Smooth muscle cell (in vitro differentiated cells): ENCODE measurements at regions not wholly inside any gene's neighbourhood (a gene's known extent, or its start where the extent isn't known, plus 50 kb on each side); places are given as distances from the start of the nearest gene placed in this dataset.

ENCODE experiments used
- DNase-seq: peaks from one replicate; lab custom pipeline; 2025; ENCODE audit not compliant: unreplicated experiment; lab: John Stamatoyannopoulos, UW
- H2AFZ ChIP-seq: fragments of 200-600 bp; sonication (generic); 2 replicates; pipeline ENCODE4 v1.6.0; 2016; ENCODE audit warnings: antibody characterized with exemption, low read depth, mild to moderate bottlenecking
- H3F3A ChIP-seq: fragments of 200-600 bp; sonication (generic); 2 replicates; pipeline ENCODE4 v1.6.0; 2017; ENCODE audit warnings: antibody characterized with exemption, low read depth
- H3K27ac ChIP-seq: fragments of 200-600 bp; sonication (generic); 2 replicates; pipeline ENCODE4 v1.5.1; 2016; ENCODE audit warnings: low read depth, mild to moderate bottlenecking
- H3K27me3 ChIP-seq: fragments of 200-600 bp; sonication (generic); 2 replicates; pipeline ENCODE4 v1.6.1; 2016; ENCODE audit warnings: low read depth, mild to moderate bottlenecking
- H3K36me3 ChIP-seq: fragments of 200-600 bp; sonication (generic); 2 replicates; pipeline ENCODE4 v1.5.1; 2016; ENCODE audit warnings: low read depth
- H3K4me1 ChIP-seq: fragments of 200-600 bp; sonication (generic); 2 replicates; pipeline ENCODE4 v1.5.1; 2016; ENCODE audit warnings: low read depth
- H3K4me2 ChIP-seq: fragments of 200-600 bp; sonication (generic); 2 replicates; pipeline ENCODE4 v1.6.0; 2016; ENCODE audit warnings: mild to moderate bottlenecking
- H3K4me3 ChIP-seq: fragments of 200-600 bp; sonication (generic); 2 replicates; pipeline ENCODE4 v1.5.1; 2016; ENCODE audit warnings: mild to moderate bottlenecking
- H3K79me2 ChIP-seq: fragments of 200-600 bp; sonication (generic); 2 replicates; pipeline ENCODE4 v1.6.0; 2016; ENCODE audit warnings: low read depth, mild to moderate bottlenecking
- H3K9ac ChIP-seq: fragments of 200-600 bp; sonication (generic); 2 replicates; pipeline ENCODE4 v1.6.0; 2016; ENCODE audit warnings: low read depth
- H3K9me3 ChIP-seq: fragments of 200-600 bp; sonication (generic); replicated peaks from 2 replicates; pipeline ENCODE4 v1.5.1; 2016; ENCODE audit warnings: low read depth
- H4K20me1 ChIP-seq: fragments of 200-600 bp; sonication (generic); 2 replicates; pipeline ENCODE4 v1.6.0; 2016; ENCODE audit warnings: low read depth
- WGBS: methylation state at CpG from one replicate; pipeline ENCODE4 v1.1.7; 2016; ENCODE audit warnings: low lambda C conversion rate; 5-methylcytosine and 5-hydroxymethylcytosine counted together
- TF ChIP-seq, protein P1 (sequence below): fragments of 200-600 bp; sonication (generic); IDR thresholded peaks from 2 replicates; pipeline ENCODE4 v1.5.1; 2017; ENCODE audit warnings: borderline replicate concordance, mild to moderate bottlenecking, antibody characterized with exemption; ENCODE audit not compliant: insufficient read depth, poor library complexity, severe bottlenecking

DNA sequence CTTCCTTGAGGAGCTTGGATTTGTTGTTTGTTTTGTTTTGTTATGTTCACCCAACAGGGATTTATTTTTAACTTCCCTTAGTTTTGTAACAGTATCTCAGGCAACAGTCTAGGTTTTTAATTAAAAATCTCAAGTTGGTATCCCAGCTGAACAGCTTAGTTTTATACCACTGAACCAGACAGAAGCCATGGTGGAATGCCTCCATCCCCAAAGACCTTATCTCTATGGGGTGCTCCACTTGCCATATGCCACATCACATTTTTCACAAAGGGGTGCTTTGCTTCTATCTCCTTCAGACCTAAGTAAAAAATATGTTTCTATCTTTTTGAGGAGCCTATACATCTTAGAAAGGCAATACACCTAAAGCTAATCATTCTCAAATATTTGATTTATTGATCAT, 715.8 kb upstream of the KIF2B start:
- TF ChIP-seq, protein P1, sequence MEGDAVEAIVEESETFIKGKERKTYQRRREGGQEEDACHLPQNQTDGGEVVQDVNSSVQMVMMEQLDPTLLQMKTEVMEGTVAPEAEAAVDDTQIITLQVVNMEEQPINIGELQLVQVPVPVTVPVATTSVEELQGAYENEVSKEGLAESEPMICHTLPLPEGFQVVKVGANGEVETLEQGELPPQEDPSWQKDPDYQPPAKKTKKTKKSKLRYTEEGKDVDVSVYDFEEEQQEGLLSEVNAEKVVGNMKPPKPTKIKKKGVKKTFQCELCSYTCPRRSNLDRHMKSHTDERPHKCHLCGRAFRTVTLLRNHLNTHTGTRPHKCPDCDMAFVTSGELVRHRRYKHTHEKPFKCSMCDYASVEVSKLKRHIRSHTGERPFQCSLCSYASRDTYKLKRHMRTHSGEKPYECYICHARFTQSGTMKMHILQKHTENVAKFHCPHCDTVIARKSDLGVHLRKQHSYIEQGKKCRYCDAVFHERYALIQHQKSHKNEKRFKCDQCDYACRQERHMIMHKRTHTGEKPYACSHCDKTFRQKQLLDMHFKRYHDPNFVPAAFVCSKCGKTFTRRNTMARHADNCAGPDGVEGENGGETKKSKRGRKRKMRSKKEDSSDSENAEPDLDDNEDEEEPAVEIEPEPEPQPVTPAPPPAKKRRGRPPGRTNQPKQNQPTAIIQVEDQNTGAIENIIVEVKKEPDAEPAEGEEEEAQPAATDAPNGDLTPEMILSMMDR = no peak
- no peaks in the 10 kb centered on the region for H3K36me3 ChIP-seq
- DNase-seq = no peak
- H3K4me3 ChIP-seq = no peak overlapping the region
- H3K4me1 ChIP-seq = no peaks in the 10 kb centered on the region
- H3K9ac ChIP-seq = no peak overlapping the region
- no peak overlapping the region for H3K4me2 ChIP-seq
- H3K27me3 ChIP-seq = no peaks in the 10 kb centered on the region
- no peaks in the 10 kb centered on the region for H4K20me1 ChIP-seq
- no peaks in the 10 kb centered on the region for H3K79me2 ChIP-seq
- H3F3A ChIP-seq = no peaks in the 10 kb centered on the region
- no peak overlapping the region for H3K27ac ChIP-seq
- no peaks in the 10 kb centered on the region for H3K9me3 ChIP-seq
- no peak overlapping the region for H2AFZ ChIP-seq

- TF ChIP-seq, protein P1 = no peak
- H3K4me2 ChIP-seq = no peak overlapping the region
- no peak overlapping the region for H3K4me3 ChIP-seq
- no peak overlapping the region for H3K27ac ChIP-seq
- no peak overlapping the region for H3K9ac ChIP-seq
- H3K4me1 ChIP-seq = no peaks in the 10 kb centered on the region
- H3K79me2 ChIP-seq = no peaks in the 10 kb centered on the region
- 84% methylated on average over 2 of the region's 2 CpGs for WGBS
- H3K27me3 ChIP-seq = no peaks in the 10 kb centered on the region
- no peak for DNase-seq
- no peaks in the 10 kb centered on the region for H4K20me1 ChIP-seq
- no peak overlapping the region for H2AFZ ChIP-seq
- H3K36me3 ChIP-seq = no peaks in the 10 kb centered on the region
- H3F3A ChIP-seq = no peaks in the 10 kb centered on the region
- H3K9me3 ChIP-seq = no peaks in the 10 kb centered on the region
These were observed 721.0 kb upstream of the KIF2B start for GRCh38 chr17:53101706-53102105.

DNA sequence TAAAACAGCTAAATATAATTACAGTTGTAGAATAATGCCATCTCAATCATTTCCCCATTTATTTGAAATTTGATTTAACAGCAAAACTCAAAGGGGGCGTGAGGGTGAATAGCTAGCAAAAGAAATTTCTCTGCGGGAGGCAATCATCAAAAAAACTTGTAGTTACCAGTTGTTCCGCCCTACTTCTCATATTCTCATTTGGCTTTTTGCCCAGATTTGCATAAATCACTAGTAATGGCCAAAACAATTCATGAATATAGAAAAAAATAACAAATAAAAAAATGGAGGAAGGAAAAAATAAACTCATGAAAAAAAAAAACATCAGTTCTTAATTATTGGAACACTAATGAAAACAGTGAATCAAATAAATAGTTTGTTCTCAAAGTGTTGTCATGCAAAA, 722.6 kb upstream of the KIF2B start:
- Histone ChIP-seq H3K9ac (no peak overlapping the region), H3K4me1 (no peaks in the 10 kb centered on the region), H3F3A (no peaks in the 10 kb centered on the region), H3K36me3 (no peaks in the 10 kb centered on the region), H3K27me3 (no peaks in the 10 kb centered on the region), H2AFZ (no peak overlapping the region), H3K4me2 (no peak overlapping the region), H4K20me1 (no peaks in the 10 kb centered on the region), H3K4me3 (no peak overlapping the region), H3K9me3 (no peaks in the 10 kb centered on the region), H3K79me2 (no peaks in the 10 kb centered on the region), H3K27ac (no peak overlapping the region)
- TF ChIP-seq, protein P1 = no peak
- no peak for DNase-seq
- 100% methylated on average over 3 of the region's 3 CpGs for WGBS

GRCh38 chr17:53093391-53093790, 729.3 kb upstream of the KIF2B start:
- H3K9me3 ChIP-seq = no peaks in the 10 kb centered on the region
- no peaks in the 10 kb centered on the region for H3K4me1 ChIP-seq
- H3K27me3 ChIP-seq = no peaks in the 10 kb centered on the region
- H4K20me1 ChIP-seq = no peaks in the 10 kb centered on the region
- H3K36me3 ChIP-seq = no peaks in the 10 kb centered on the region
- WGBS = 84% methylated on average over 1 of the region's 1 CpG
- H3K4me3 ChIP-seq = no peak overlapping the region
- no peak overlapping the region for H3K4me2 ChIP-seq
- TF ChIP-seq, protein P1 = no peak
- DNase-seq = no peak
- H3F3A ChIP-seq = no peaks in the 10 kb centered on the region
- H2AFZ ChIP-seq = no peak overlapping the region
- H3K27ac ChIP-seq = no peak overlapping the region
- H3K79me2 ChIP-seq = no peaks in the 10 kb centered on the region
- no peak overlapping the region for H3K9ac ChIP-seq
